SK-N-SH treated with all-trans-retinoic acid at 6 μM for 48 hours (cell line): ENCODE measurements at regions not wholly inside any gene's neighbourhood (a gene's known extent, or its start where the extent isn't known, plus 50 kb on each side); places are given as distances from the start of the nearest gene placed in this dataset.
"Not testable (repeated sequence)": the region's sequence is repeated elsewhere in the genome, so short reads cannot be mapped to it uniquely, and the experiment has no call there.

ENCODE experiments used
- ATAC-seq: fragments of 200-7000 bp; cut with Tn5 transposase; 3 replicates; pipeline ENCODE4 v1.9.1; 2020; ENCODE audit warnings: mild to moderate bottlenecking, moderate library complexity
- ARNTL ChIP-seq: fragments of 450-650 bp; formaldehyde crosslinking; IDR thresholded peaks from 2 replicates; pipeline ENCODE4 v1.5.0; 2020; ENCODE audit warnings: low read depth, mild to moderate bottlenecking, moderate library complexity, borderline replicate concordance
- BACH2 ChIP-seq: fragments of 250-450 bp; sonication (Bioruptor Pico); IDR thresholded peaks from 2 replicates; pipeline ENCODE4 v1.9.0; 2021; ENCODE audit warnings: mild to moderate bottlenecking, borderline replicate concordance
- CSDC2 ChIP-seq: fragments of 250-450 bp; sonication (Bioruptor Pico); IDR thresholded peaks from 2 replicates; pipeline ENCODE4 v1.5.0; 2020; ENCODE audit warnings: mild to moderate bottlenecking, moderate library complexity
- ESRRG ChIP-seq: fragments of 250-450 bp; sonication (Bioruptor Pico); IDR thresholded peaks from 2 replicates; pipeline ENCODE4 v1.6.1; 2021; ENCODE audit warnings: mild to moderate bottlenecking
- GLIS3 ChIP-seq: fragments of 250-450 bp; sonication (Bioruptor Pico); IDR thresholded peaks from 2 replicates; pipeline ENCODE4 v1.5.0; 2020; ENCODE audit warnings: mild to moderate bottlenecking, moderate library complexity
- ISL1 ChIP-seq: fragments of 250-450 bp; sonication (Bioruptor Pico); IDR thresholded peaks from 2 replicates; pipeline ENCODE4 v2.1.2; 2022; ENCODE audit warnings: mild to moderate bottlenecking, moderate library complexity
- OSR1 ChIP-seq: fragments of 250-450 bp; sonication (Bioruptor Pico); IDR thresholded peaks from 2 replicates; pipeline ENCODE4 v1.8.0; 2022; ENCODE audit warnings: moderate library complexity, mild to moderate bottlenecking, inconsistent platforms
- PATZ1 ChIP-seq: fragments of 250-450 bp; sonication (Bioruptor Pico); IDR thresholded peaks from 2 replicates; pipeline ENCODE4 v1.8.0; 2020; ENCODE audit warnings: mild to moderate bottlenecking, moderate library complexity, borderline replicate concordance
- PPARA ChIP-seq: fragments of 250-450 bp; sonication (Bioruptor Pico); IDR thresholded peaks from 2 replicates; pipeline ENCODE4 v1.5.0; 2020; ENCODE audit warnings: mild to moderate bottlenecking, borderline replicate concordance
- RARB ChIP-seq: fragments of 250-450 bp; sonication (Bioruptor Pico); IDR thresholded peaks from 2 replicates; pipeline ENCODE4 v1.8.0; 2021; ENCODE audit warnings: mild to moderate bottlenecking, moderate library complexity
- TCF4 ChIP-seq: fragments of 250-450 bp; sonication (Bioruptor Pico); IDR thresholded peaks from 2 replicates; pipeline ENCODE4 v1.8.0; 2021; ENCODE audit warnings: mild to moderate bottlenecking, moderate library complexity, borderline replicate concordance
- TOX ChIP-seq: fragments of 250-450 bp; sonication (Bioruptor Pico); IDR thresholded peaks from 2 replicates; pipeline ENCODE4 v1.8.0; 2021; ENCODE audit warnings: mild to moderate bottlenecking, moderate library complexity, borderline replicate concordance
- ZFP3 ChIP-seq: fragments of 250-450 bp; sonication (Bioruptor Pico); IDR thresholded peaks from 2 replicates; pipeline ENCODE4 v1.5.0; 2020; ENCODE audit warnings: mild to moderate bottlenecking, moderate library complexity
- ZFP30 ChIP-seq: fragments of 450-650 bp; formaldehyde crosslinking; IDR thresholded peaks from 2 replicates; pipeline ENCODE4 v1.5.0; 2022; ENCODE audit warnings: mild to moderate bottlenecking, moderate library complexity
- ZNF565 ChIP-seq: fragments of 450-650 bp; formaldehyde crosslinking; conservative IDR thresholded peaks from 2 replicates; pipeline ENCODE4 v1.5.0; 2020; ENCODE audit warnings: low read depth, mild to moderate bottlenecking, moderate library complexity
- ZNF70 ChIP-seq: fragments of 450-650 bp; formaldehyde crosslinking; IDR thresholded peaks from 2 replicates; pipeline ENCODE4 v1.5.0; 2020; ENCODE audit warnings: mild to moderate bottlenecking, moderate library complexity
- ZNF8 ChIP-seq: fragments of 450-650 bp; formaldehyde crosslinking; IDR thresholded peaks from 2 replicates; pipeline ENCODE4 v1.5.0; 2020; ENCODE audit warnings: mild to moderate bottlenecking, moderate library complexity
- TF ChIP-seq, protein P1 (sequence below): fragments of 250-450 bp; sonication (Bioruptor Pico); IDR thresholded peaks from 2 replicates; pipeline ENCODE4 v1.5.0; 2020; ENCODE audit warnings: mild to moderate bottlenecking, moderate library complexity
- TF ChIP-seq, protein P2 (sequence below): fragments of 250-450 bp; sonication (Bioruptor Pico); IDR thresholded peaks from 2 replicates; pipeline ENCODE4 v1.5.1; 2021; ENCODE audit warnings: mild to moderate bottlenecking, moderate library complexity
- TF ChIP-seq, protein P3 (sequence below): fragments of 250-450 bp; sonication (Bioruptor Pico); IDR thresholded peaks from 2 replicates; pipeline ENCODE4 v1.8.0; 2021; ENCODE audit warnings: low read depth, mild to moderate bottlenecking, moderate library complexity, borderline replicate concordance

- TF ChIP-seq, protein P1, sequence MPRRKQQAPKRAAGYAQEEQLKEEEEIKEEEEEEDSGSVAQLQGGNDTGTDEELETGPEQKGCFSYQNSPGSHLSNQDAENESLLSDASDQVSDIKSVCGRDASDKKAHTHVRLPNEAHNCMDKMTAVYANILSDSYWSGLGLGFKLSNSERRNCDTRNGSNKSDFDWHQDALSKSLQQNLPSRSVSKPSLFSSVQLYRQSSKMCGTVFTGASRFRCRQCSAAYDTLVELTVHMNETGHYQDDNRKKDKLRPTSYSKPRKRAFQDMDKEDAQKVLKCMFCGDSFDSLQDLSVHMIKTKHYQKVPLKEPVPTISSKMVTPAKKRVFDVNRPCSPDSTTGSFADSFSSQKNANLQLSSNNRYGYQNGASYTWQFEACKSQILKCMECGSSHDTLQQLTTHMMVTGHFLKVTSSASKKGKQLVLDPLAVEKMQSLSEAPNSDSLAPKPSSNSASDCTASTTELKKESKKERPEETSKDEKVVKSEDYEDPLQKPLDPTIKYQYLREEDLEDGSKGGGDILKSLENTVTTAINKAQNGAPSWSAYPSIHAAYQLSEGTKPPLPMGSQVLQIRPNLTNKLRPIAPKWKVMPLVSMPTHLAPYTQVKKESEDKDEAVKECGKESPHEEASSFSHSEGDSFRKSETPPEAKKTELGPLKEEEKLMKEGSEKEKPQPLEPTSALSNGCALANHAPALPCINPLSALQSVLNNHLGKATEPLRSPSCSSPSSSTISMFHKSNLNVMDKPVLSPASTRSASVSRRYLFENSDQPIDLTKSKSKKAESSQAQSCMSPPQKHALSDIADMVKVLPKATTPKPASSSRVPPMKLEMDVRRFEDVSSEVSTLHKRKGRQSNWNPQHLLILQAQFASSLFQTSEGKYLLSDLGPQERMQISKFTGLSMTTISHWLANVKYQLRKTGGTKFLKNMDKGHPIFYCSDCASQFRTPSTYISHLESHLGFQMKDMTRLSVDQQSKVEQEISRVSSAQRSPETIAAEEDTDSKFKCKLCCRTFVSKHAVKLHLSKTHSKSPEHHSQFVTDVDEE (CRISPR knock-in tag): no peak
- TF ChIP-seq ESRRG (CRISPR knock-in tag) (no peak), ZNF565 (CRISPR knock-in tag) (no peak), PATZ1 (CRISPR knock-in tag) (no peak), OSR1 (CRISPR knock-in tag) (no peak), ZFP3 (CRISPR knock-in tag) (no peak), BACH2 (CRISPR knock-in tag) (no peak), TCF4 (no peak), CSDC2 (CRISPR knock-in tag) (no peak), ARNTL (CRISPR knock-in tag) (no peak), TOX (no peak), PPARA (CRISPR knock-in tag) (no peak), ZNF8 (no peak), ZFP30 (no peak), ZNF70 (CRISPR knock-in tag) (no peak), ISL1 (no peak)
- TF ChIP-seq, protein P2, sequence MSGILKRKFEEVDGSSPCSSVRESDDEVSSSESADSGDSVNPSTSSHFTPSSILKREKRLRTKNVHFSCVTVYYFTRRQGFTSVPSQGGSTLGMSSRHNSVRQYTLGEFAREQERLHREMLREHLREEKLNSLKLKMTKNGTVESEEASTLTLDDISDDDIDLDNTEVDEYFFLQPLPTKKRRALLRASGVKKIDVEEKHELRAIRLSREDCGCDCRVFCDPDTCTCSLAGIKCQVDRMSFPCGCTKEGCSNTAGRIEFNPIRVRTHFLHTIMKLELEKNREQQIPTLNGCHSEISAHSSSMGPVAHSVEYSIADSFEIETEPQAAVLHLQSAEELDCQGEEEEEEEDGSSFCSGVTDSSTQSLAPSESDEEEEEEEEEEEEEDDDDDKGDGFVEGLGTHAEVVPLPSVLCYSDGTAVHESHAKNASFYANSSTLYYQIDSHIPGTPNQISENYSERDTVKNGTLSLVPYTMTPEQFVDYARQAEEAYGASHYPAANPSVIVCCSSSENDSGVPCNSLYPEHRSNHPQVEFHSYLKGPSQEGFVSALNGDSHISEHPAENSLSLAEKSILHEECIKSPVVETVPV (CRISPR knock-in tag): no peak
- TF ChIP-seq, protein P3, sequence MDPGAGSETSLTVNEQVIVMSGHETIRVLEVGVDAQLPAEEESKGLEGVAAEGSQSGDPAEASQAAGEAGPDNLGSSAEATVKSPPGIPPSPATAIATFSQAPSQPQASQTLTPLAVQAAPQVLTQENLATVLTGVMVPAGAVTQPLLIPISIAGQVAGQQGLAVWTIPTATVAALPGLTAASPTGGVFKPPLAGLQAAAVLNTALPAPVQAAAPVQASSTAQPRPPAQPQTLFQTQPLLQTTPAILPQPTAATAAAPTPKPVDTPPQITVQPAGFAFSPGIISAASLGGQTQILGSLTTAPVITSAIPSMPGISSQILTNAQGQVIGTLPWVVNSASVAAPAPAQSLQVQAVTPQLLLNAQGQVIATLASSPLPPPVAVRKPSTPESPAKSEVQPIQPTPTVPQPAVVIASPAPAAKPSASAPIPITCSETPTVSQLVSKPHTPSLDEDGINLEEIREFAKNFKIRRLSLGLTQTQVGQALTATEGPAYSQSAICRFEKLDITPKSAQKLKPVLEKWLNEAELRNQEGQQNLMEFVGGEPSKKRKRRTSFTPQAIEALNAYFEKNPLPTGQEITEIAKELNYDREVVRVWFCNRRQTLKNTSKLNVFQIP (CRISPR knock-in tag): no peak
- no peak for ATAC-seq
Observed at GRCh38 chr13:81106348-81106747, 765.4 kb upstream of the SPRY2 start.

- ATAC-seq: no peak
- TF ChIP-seq ZNF565 (CRISPR knock-in tag) (no peak), ARNTL (CRISPR knock-in tag) (no peak), ESRRG (CRISPR knock-in tag) (no peak), BACH2 (CRISPR knock-in tag) (no peak), OSR1 (CRISPR knock-in tag) (no peak), PATZ1 (CRISPR knock-in tag) (no peak), ZFP3 (CRISPR knock-in tag) (no peak), GLIS3 (CRISPR knock-in tag) (no peak), ISL1 (no peak), TOX (no peak), RARB (CRISPR knock-in tag) (no peak)
- TF ChIP-seq, protein P3 (CRISPR knock-in tag): no peak
- TF ChIP-seq, protein P2 (CRISPR knock-in tag): no peak
- TF ChIP-seq, all 23 proteins: peak for 0
Observed at GRCh38 chr13:81104035-81104715, 763.2 kb upstream of the SPRY2 start.

- ATAC-seq: not testable (repeated sequence)
Observed at GRCh38 chr13:81102066-81102465, 761.1 kb upstream of the SPRY2 start.
